HCT116 (cell line): ENCODE measurements at regions not wholly inside any gene's neighbourhood (a gene's known extent, or its start where the extent isn't known, plus 50 kb on each side); places are given as distances from the start of the nearest gene placed in this dataset.

ENCODE experiments used
- ATAC-seq: fragments of 200-7000 bp; cut with Tn5 transposase; 2 replicates; pipeline ENCODE4 v1.9.1; 2020; ENCODE audit warnings: mild to moderate bottlenecking, moderate library complexity
- BruUV-seq: library from RNA; stranded (reverse); fragments of 400-500 nt; replicated peaks from 2 replicates; lab custom pipeline; 2021; lab: Mats Ljungman, UMichigan
- CTCF ChIA-PET: fragments of 300-600 bp; sonication (Branson Sonifier 250); formaldehyde crosslinking; loops from one replicate; lab custom pipeline; 2021; ENCODE audit warnings: antibody characterized with exemption; lab: Charles Lee
- POLR2A ChIA-PET: fragments of 300-600, 350-600 bp; sonication (Branson Sonifier 250); formaldehyde crosslinking; loops from one replicate; lab custom pipeline; 2021; ENCODE audit warnings: antibody characterized with exemption; lab: Charles Lee
- RAD21 ChIA-PET, 2 experiments: fragments of 300-600 bp; sonication (Branson Sonifier 250); formaldehyde crosslinking; loops; one replicate each; lab custom pipeline; 2023; ENCODE audit warnings: low total read pairs in 2 of 2; ENCODE audit not compliant: uncharacterized antibody in 2 of 2, unreplicated experiment in 2 of 2, low non-redundant PET in 1 of 2; lab: Charles Lee
- DNase-seq: peaks from one replicate; pipeline ENCODE4 v3.0.0-alpha.2; 2010; ENCODE audit warnings: low read depth, low spot score
- H2AFZ ChIP-seq: fragments of 200-600 bp; shearing (Covaris generic), sonication (generic); 2 replicates; pipeline ENCODE4 v1.6.1; 2017; ENCODE audit warnings: low read depth, mixed run types, mixed read lengths, antibody characterized with exemption, low read length; ENCODE audit not compliant: poor library complexity, severe bottlenecking
- H3K27ac ChIP-seq: 2 replicates; pipeline ENCODE4 v1.5.1; 2012; ENCODE audit warnings: low read depth, low read length
- H3K27me3 ChIP-seq: fragments of 200-600 bp; sonication (generic); 2 replicates; pipeline ENCODE4 v1.6.1; 2016; ENCODE audit warnings: mixed run types, low read length, mixed read lengths; ENCODE audit not compliant: insufficient read depth
- H3K36me3 ChIP-seq, 2 experiments: fragments of 200-500 bp in 1 of 2; fragments of 200-600 bp in 1 of 2; sonication (Bioruptor generic) in 1 of 2; sonication (generic) in 1 of 2; 2 replicates each; pipeline versions ENCODE4 v1.5.1 to v1.6.1; 2014 to 2016; ENCODE audit warnings: low read length in 2 of 2, inconsistent platforms in 1 of 2, mixed read lengths in 1 of 2, mixed run types in 1 of 2; ENCODE audit not compliant: insufficient read depth in 2 of 2, control insufficient read depth in 1 of 2
- H3K4me1 ChIP-seq, 2 experiments: fragments of 200-600 bp in 1 of 2; sonication (generic) in 1 of 2; 2 replicates each; pipeline versions ENCODE4 v1.5.1 to v1.6.1; 2012 to 2017; ENCODE audit warnings: low read length in 2 of 2, inconsistent platforms in 1 of 2, mild to moderate bottlenecking in 1 of 2, mixed read lengths in 1 of 2, mixed run types in 1 of 2, moderate library complexity in 1 of 2; ENCODE audit not compliant: insufficient read depth in 2 of 2, control insufficient read depth in 1 of 2
- H3K4me2 ChIP-seq: fragments of 200-600 bp; sonication (generic); 2 replicates; pipeline ENCODE4 v1.6.1; 2017; ENCODE audit warnings: mixed run types, low read length, mixed read lengths
- H3K4me3 ChIP-seq, 2 experiments: fragments of 200-600 bp in 1 of 2; sonication (generic) in 1 of 2; replicated peaks in 1 of 2; 2 replicates each; pipeline ENCODE4 v1.5.1; 2011 to 2016; ENCODE audit warnings: low read length in 2 of 2, control low read depth in 1 of 2, low read depth in 1 of 2, mild to moderate bottlenecking in 1 of 2, mixed read lengths in 1 of 2, mixed run types in 1 of 2
- H3K79me2 ChIP-seq: fragments of 200-600 bp; sonication (generic); 2 replicates; pipeline ENCODE4 v1.6.1; 2017; ENCODE audit warnings: mild to moderate bottlenecking, mixed run types, low read length, moderate library complexity, mixed read lengths; ENCODE audit not compliant: insufficient read depth
- H3K9ac ChIP-seq: fragments of 200-600 bp; sonication (generic); 2 replicates; pipeline ENCODE4 v1.6.1; 2016; ENCODE audit warnings: low read length, mixed read lengths
- H3K9me2 ChIP-seq: fragments of 200-600 bp; sonication (generic), shearing (Covaris generic); 2 replicates; pipeline ENCODE4 v1.6.1; 2017; ENCODE audit warnings: mixed run types, mild to moderate bottlenecking, moderate library complexity; ENCODE audit not compliant: insufficient read depth
- H3K9me3 ChIP-seq, 2 experiments: fragments of 200-500 bp in 1 of 2; fragments of 200-600 bp in 1 of 2; sonication (Bioruptor generic) in 1 of 2; sonication (generic) in 1 of 2; 2 replicates each; pipeline ENCODE4 v1.6.1; 2014 to 2017; ENCODE audit warnings: low read length in 2 of 2, mixed read lengths in 2 of 2, inconsistent platforms in 1 of 2, low read depth in 1 of 2, mild to moderate bottlenecking in 1 of 2, mixed run types in 1 of 2, moderate library complexity in 1 of 2; ENCODE audit not compliant: control insufficient read depth in 1 of 2, insufficient read depth in 1 of 2
- H4K20me1 ChIP-seq: fragments of 200-600 bp; sonication (generic), shearing (Covaris generic); 2 replicates; pipeline ENCODE4 v1.6.1; 2017; ENCODE audit warnings: mixed run types, mild to moderate bottlenecking, moderate library complexity; ENCODE audit not compliant: insufficient read depth
- ATF3 ChIP-seq: IDR thresholded peaks from 2 replicates; pipeline ENCODE4 v1.6.1; 2012
- CBX3 ChIP-seq: IDR thresholded peaks from 2 replicates; pipeline ENCODE4 v1.6.1; 2012; ENCODE audit warnings: low read depth
- CEBPB ChIP-seq: IDR thresholded peaks from 2 replicates; pipeline ENCODE4 v1.6.1; 2012; ENCODE audit warnings: low read depth
- EGR1 ChIP-seq: IDR thresholded peaks from 2 replicates; pipeline ENCODE4 v1.6.1; 2012; ENCODE audit warnings: low read depth
- ELF1 ChIP-seq: IDR thresholded peaks from 2 replicates; pipeline ENCODE4 v1.6.1; 2012; ENCODE audit warnings: low read depth, borderline replicate concordance
- EZH2 ChIP-seq: fragments of 200-600 bp; sonication (generic); IDR thresholded peaks from 2 replicates; pipeline ENCODE4 v1.6.1; 2017; ENCODE audit warnings: antibody characterized with exemption, mixed run types
- EZH2phosphoT487 ChIP-seq: fragments of 200-600 bp; IDR thresholded peaks from 2 replicates; pipeline ENCODE4 v1.6.1; 2018; ENCODE audit warnings: antibody characterized with exemption, borderline replicate concordance
- FOSL1 ChIP-seq: IDR thresholded peaks from 2 replicates; pipeline ENCODE4 v1.6.1; 2012; ENCODE audit warnings: low read depth
- JUND ChIP-seq: IDR thresholded peaks from 2 replicates; pipeline ENCODE4 v1.6.1; 2012
- MAX ChIP-seq: IDR thresholded peaks from 2 replicates; pipeline ENCODE4 v1.6.1; 2012
- POLR2AphosphoS5 ChIP-seq: IDR thresholded peaks from 2 replicates; pipeline ENCODE4 v1.6.1; 2011; ENCODE audit warnings: mild to moderate bottlenecking, low read depth, low read length, moderate library complexity
- RAD21 ChIP-seq: IDR thresholded peaks from 2 replicates; pipeline ENCODE4 v1.6.1; 2012; ENCODE audit warnings: low read depth, mild to moderate bottlenecking
- SIN3A ChIP-seq: IDR thresholded peaks from 2 replicates; pipeline ENCODE4 v1.6.1; 2012; ENCODE audit warnings: low read depth
- SP1 ChIP-seq: IDR thresholded peaks from 2 replicates; pipeline ENCODE4 v1.6.1; 2012; ENCODE audit warnings: low read depth
- SRF ChIP-seq: IDR thresholded peaks from 2 replicates; pipeline ENCODE4 v1.6.1; 2012; ENCODE audit warnings: low read depth
- TCF7L2 ChIP-seq: IDR thresholded peaks from 2 replicates; pipeline ENCODE4 v1.7.0; 2011; ENCODE audit warnings: borderline replicate concordance, inconsistent platforms; ENCODE audit not compliant: insufficient read depth, insufficient read length; ENCODE audit errors: extremely low read depth
- YY1 ChIP-seq: IDR thresholded peaks from 2 replicates; pipeline ENCODE4 v1.6.1; 2011; ENCODE audit warnings: low read length, low read depth, moderate library complexity, mild to moderate bottlenecking; ENCODE audit not compliant: insufficient replicate concordance; ENCODE audit errors: extremely low read depth
- ZFX ChIP-seq: fragments of 450-650 bp; IDR thresholded peaks from 2 replicates; pipeline ENCODE4 v1.6.1; 2017
- ZNF274 ChIP-seq: fragments of 200-500 bp; sonication (Bioruptor generic); IDR thresholded peaks from 2 replicates; pipeline ENCODE4 v1.6.1; 2014; ENCODE audit warnings: mild to moderate bottlenecking, low read depth, low read length, inconsistent platforms
- intact Hi-C: fragments of 100-400 bp; cut with micrococcal nuclease; formaldehyde crosslinking; loops from 2 replicates; pipeline ENCODE4 v1.10.0; 2022
- TF ChIP-seq, protein P1 (sequence below): IDR thresholded peaks from 2 replicates; pipeline ENCODE4 v1.6.1; 2011; ENCODE audit warnings: mild to moderate bottlenecking, low read length, moderate library complexity; ENCODE audit not compliant: insufficient replicate concordance; ENCODE audit errors: extremely low read depth

- Histone ChIP-seq H3K9me2 (no peaks in the 10 kb centered on the region), H3K9ac (no peak overlapping the region), H4K20me1 (no peaks in the 10 kb centered on the region), H3K4me1 (no peaks in the 10 kb centered on the region), H3K79me2 (no peaks in the 10 kb centered on the region), H3K4me3 (no peak overlapping the region), H3K27me3 (no peaks in the 10 kb centered on the region), H3K9me3 (no peaks in the 10 kb centered on the region), H3K27ac (no peak overlapping the region), H3K4me2 (no peak overlapping the region)
- ChIA-PET CTCF (no interaction called here), POLR2A (no interaction called here)
- intact Hi-C loops = no loop called here
- DNase-seq = no peak
- TF ChIP-seq RAD21 (no peak), POLR2AphosphoS5 (no peak), CEBPB (no peak), EGR1 (no peak), ATF3 (no peak), ZFX (no peak)
- TF ChIP-seq, all 23 proteins: peak for 0
- Histone ChIP-seq H3K36me3 (no peaks in the 10 kb centered on the region), H2AFZ (no peak overlapping the region)
- RAD21 ChIA-PET = no interaction called here
- no peak for ATAC-seq
- no TSS peak for BruUV-seq
Measured at GRCh38 chr2:35857498-35857897, 498.1 kb upstream of the CRIM1 start.

- POLR2A ChIA-PET = no interaction called here
Measured at GRCh38 chr2:35831385-35831784, 524.2 kb upstream of the CRIM1 start.

More at GRCh38 chr2:35831385-35831784, 524.2 kb upstream of the CRIM1 start:
- no peaks in the 10 kb centered on the region for H3K36me3 ChIP-seq
- DNase-seq (no peak), ATAC-seq (no peak)
- no peak overlapping the region for H3K9ac ChIP-seq
- no peak overlapping the region for H2AFZ ChIP-seq
- no TSS peak for BruUV-seq
- TF ChIP-seq EZH2phosphoT487 (no peak), ZNF274 (no peak), ELF1 (no peak), TCF7L2 (no peak), ZFX (no peak), SP1 (no peak), SRF (no peak), EZH2 (no peak), POLR2AphosphoS5 (no peak), SIN3A (no peak), CBX3 (no peak), JUND (no peak), FOSL1 (no peak), CEBPB (no peak), YY1 (no peak), MAX (no peak), RAD21 (no peak), ATF3 (no peak)
- TF ChIP-seq, protein P1, sequence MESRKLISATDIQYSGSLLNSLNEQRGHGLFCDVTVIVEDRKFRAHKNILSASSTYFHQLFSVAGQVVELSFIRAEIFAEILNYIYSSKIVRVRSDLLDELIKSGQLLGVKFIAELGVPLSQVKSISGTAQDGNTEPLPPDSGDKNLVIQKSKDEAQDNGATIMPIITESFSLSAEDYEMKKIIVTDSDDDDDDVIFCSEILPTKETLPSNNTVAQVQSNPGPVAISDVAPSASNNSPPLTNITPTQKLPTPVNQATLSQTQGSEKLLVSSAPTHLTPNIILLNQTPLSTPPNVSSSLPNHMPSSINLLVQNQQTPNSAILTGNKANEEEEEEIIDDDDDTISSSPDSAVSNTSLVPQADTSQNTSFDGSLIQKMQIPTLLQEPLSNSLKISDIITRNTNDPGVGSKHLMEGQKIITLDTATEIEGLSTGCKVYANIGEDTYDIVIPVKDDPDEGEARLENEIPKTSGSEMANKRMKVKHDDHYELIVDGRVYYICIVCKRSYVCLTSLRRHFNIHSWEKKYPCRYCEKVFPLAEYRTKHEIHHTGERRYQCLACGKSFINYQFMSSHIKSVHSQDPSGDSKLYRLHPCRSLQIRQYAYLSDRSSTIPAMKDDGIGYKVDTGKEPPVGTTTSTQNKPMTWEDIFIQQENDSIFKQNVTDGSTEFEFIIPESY = no peak
- H3K79me2 ChIP-seq = no peaks in the 10 kb centered on the region
- CTCF ChIA-PET = no interaction called here
- no peaks in the 10 kb centered on the region for H3K9me2 ChIP-seq
- no peak overlapping the region for H3K27ac ChIP-seq
- no peaks in the 10 kb centered on the region for H3K4me1 ChIP-seq
- H3K9me3 ChIP-seq = no peaks in the 10 kb centered on the region
- RAD21 ChIA-PET = no interaction called here
- no peaks in the 10 kb centered on the region for H4K20me1 ChIP-seq
- intact Hi-C loops = no loop called here
- no peak overlapping the region for H3K4me3 ChIP-seq
- H3K27me3 ChIP-seq = no peaks in the 10 kb centered on the region
- H3K4me2 ChIP-seq = no peak overlapping the region
